CD14-positive monocyte (primary cell): ENCODE measurements at regions not wholly inside any gene's neighbourhood (a gene's known extent, or its start where the extent isn't known, plus 50 kb on each side); places are given as distances from the start of the nearest gene placed in this dataset.

ENCODE experiments used
- DNase-seq, 3 donors: peaks; one replicate each; pipeline ENCODE4 v3.0.0-alpha.2; 2011 to 2022
- H2AFZ ChIP-seq: 2 replicates; pipeline ENCODE4 v1.6.0; 2012; ENCODE audit warnings: mild to moderate bottlenecking, low read depth, low read length, inconsistent platforms; ENCODE audit not compliant: insufficient read depth, poor library complexity, severe bottlenecking
- H3K27ac ChIP-seq, 2 donors: 1 replicate in 1 of 2; 2 replicates in 1 of 2; pipeline ENCODE4 v1.5.1; 2012 to 2013; ENCODE audit warnings: low read length in 2 of 2, control low read depth in 1 of 2, inconsistent platforms in 1 of 2, low read depth in 1 of 2, mild to moderate bottlenecking in 1 of 2
- H3K27me3 ChIP-seq, 2 donors: one replicate each; pipeline versions ENCODE4 v1.6.0 to v1.6.1; 2011 to 2013; ENCODE audit warnings: low read length in 2 of 2; ENCODE audit not compliant: control insufficient read depth in 2 of 2, insufficient read depth in 2 of 2
- H3K36me3 ChIP-seq, 2 donors: replicated peaks in 1 of 2; 1 replicate in 1 of 2; 2 replicates in 1 of 2; pipeline versions ENCODE4 v1.5.1 to v1.6.1; 2012 to 2013; ENCODE audit warnings: low read length in 2 of 2, control low read depth in 1 of 2, inconsistent platforms in 1 of 2, mild to moderate bottlenecking in 1 of 2; ENCODE audit not compliant: insufficient read depth in 2 of 2, control insufficient read depth in 1 of 2
- H3K4me1 ChIP-seq, 2 donors: 1 replicate in 1 of 2; 2 replicates in 1 of 2; pipeline versions ENCODE4 v1.5.1 to v1.6.1; 2012 to 2013; ENCODE audit warnings: low read length in 2 of 2, control low read depth in 1 of 2, inconsistent platforms in 1 of 2, mild to moderate bottlenecking in 1 of 2, moderate library complexity in 1 of 2; ENCODE audit not compliant: insufficient read depth in 2 of 2, control insufficient read depth in 1 of 2
- H3K4me2 ChIP-seq: replicated peaks from 2 replicates; pipeline ENCODE3; 2012; ENCODE audit warnings: low read length, moderate library complexity, mild to moderate bottlenecking; ENCODE audit not compliant: poor library complexity, severe bottlenecking; ENCODE audit errors: extremely low read depth
- H3K4me3 ChIP-seq, 3 experiments: fragments of 200-600 bp in 1 of 3; sonication (generic) in 1 of 3; replicated peaks in 1 of 3; 1 replicate in 2 of 3; 2 replicates in 1 of 3; pipeline ENCODE4 v1.5.1; 2011 to 2013; ENCODE audit warnings: low read length in 3 of 3, mild to moderate bottlenecking in 3 of 3, control low read depth in 2 of 3, low read depth in 2 of 3, inconsistent platforms in 1 of 3, moderate library complexity in 1 of 3
- H3K79me2 ChIP-seq: 2 replicates; pipeline ENCODE4 v1.6.0; 2012; ENCODE audit warnings: mild to moderate bottlenecking, control low read depth, inconsistent platforms, low read length, moderate library complexity; ENCODE audit not compliant: insufficient read depth
- H3K9ac ChIP-seq: 2 replicates; pipeline ENCODE4 v1.6.0; 2017; ENCODE audit warnings: low read length, mild to moderate bottlenecking; ENCODE audit not compliant: insufficient read depth, poor library complexity, severe bottlenecking
- H3K9me3 ChIP-seq, 2 donors: replicated peaks in 1 of 2; 1 replicate in 1 of 2; 2 replicates in 1 of 2; pipeline versions ENCODE4 v1.5.1 to v1.6.1; 2012 to 2013; ENCODE audit warnings: low read length in 2 of 2, control low read depth in 1 of 2; ENCODE audit not compliant: control insufficient read depth in 1 of 2, insufficient read depth in 1 of 2
- H4K20me1 ChIP-seq: 2 replicates; pipeline ENCODE4 v1.6.0; 2012; ENCODE audit warnings: mild to moderate bottlenecking, low read length, control low read depth, moderate library complexity; ENCODE audit not compliant: insufficient read depth
- H3K27ac Mint-ChIP-seq, 7 donors: one replicate each; pipeline ENCODE4 v1.8.0; 2020; ENCODE audit warnings: mild to moderate bottlenecking in 7 of 7, mixed read lengths in 7 of 7, moderate library complexity in 6 of 7, inconsistent platforms in 2 of 7
- H3K27me3 Mint-ChIP-seq, 3 donors: one replicate each; pipeline ENCODE4 v1.8.0; 2021 to 2022; ENCODE audit warnings: low read depth in 3 of 3, mild to moderate bottlenecking in 3 of 3, mixed read lengths in 3 of 3, moderate library complexity in 3 of 3, inconsistent platforms in 1 of 3
- H3K36me3 Mint-ChIP-seq, 2 donors: one replicate each; pipeline ENCODE4 v1.8.0; 2020; ENCODE audit warnings: mixed read lengths in 2 of 2, inconsistent platforms in 1 of 2, mild to moderate bottlenecking in 1 of 2
- H3K4me1 Mint-ChIP-seq: one replicate; pipeline ENCODE4 v1.8.0; 2020; ENCODE audit warnings: mild to moderate bottlenecking, mixed read lengths
- H3K4me3 Mint-ChIP-seq, 2 donors: one replicate each; pipeline ENCODE4 v1.8.0; 2020; ENCODE audit warnings: mild to moderate bottlenecking in 2 of 2, mixed read lengths in 2 of 2, moderate library complexity in 1 of 2
- H3K9me3 Mint-ChIP-seq, 7 donors: one replicate each; pipeline ENCODE4 v1.8.0; 2020 to 2022; ENCODE audit warnings: mixed read lengths in 7 of 7, mild to moderate bottlenecking in 6 of 7, moderate library complexity in 6 of 7, inconsistent platforms in 2 of 7
- CTCF ChIP-seq: fragments of 200-600 bp; IDR thresholded peaks from one replicate; pipeline ENCODE4 v1.8.0; 2022; ENCODE audit warnings: antibody characterized with exemption, mild to moderate bottlenecking
- whole genome bisulfite sequencing: methylation state at CpG from one replicate; pipeline ENCODE4 v1.1.5; 2013; ENCODE audit warnings: missing lambda C conversion rate; ENCODE audit not compliant: insufficient coverage; 5-methylcytosine and 5-hydroxymethylcytosine counted together
- intact Hi-C, 2 donors: fragments of 100-400 bp; cut with micrococcal nuclease; formaldehyde crosslinking; loops; one replicate each; pipeline versions ENCODE4 v1.15.0 to v1.15.1; 2023

GRCh38 chr6:169339025-169339424, 85.4 kb upstream of the THBS2 start:
- Histone ChIP-seq H3K4me2 (no peak overlapping the region), H3K9me3 (peaks cover 0 to 11% of the 10 kb centered on the region in 2 donors), H3K4me1 (no peaks in the 10 kb centered on the region), H2AFZ (no peak overlapping the region), H3K36me3 (no peaks in the 10 kb centered on the region), H4K20me1 (no peaks in the 10 kb centered on the region), H3K9ac (no peak overlapping the region), H3K79me2 (no peaks in the 10 kb centered on the region), H3K4me3 (no peak overlapping the region), H3K27ac (no peak overlapping the region), H3K27me3 (no peaks in the 10 kb centered on the region)
- Mint-ChIP-seq H3K36me3 (no peaks in the 10 kb centered on the region), H3K27me3 (peaks cover 10 to 12% (median 12%) of the 10 kb centered on the region in 3 donors), H3K4me3 (no peak overlapping the region), H3K27ac (no peak overlapping the region), H3K9me3 (peaks cover 0 to 12% (median 6%) of the 10 kb centered on the region in 7 donors), H3K4me1 (no peaks in the 10 kb centered on the region)
- no peak for TF ChIP-seq CTCF
- DNase-seq = no peak
- WGBS = 91% methylated on average over 9 of the region's 9 CpGs
- intact Hi-C loops = no loop called here

GRCh38 chr6:169337886-169338445, 84.3 kb upstream of the THBS2 start:
- H3K4me1 ChIP-seq = no peaks in the 10 kb centered on the region
- 82% methylated on average over 9 of the region's 11 CpGs for WGBS
- no peak overlapping the region for H2AFZ ChIP-seq

More at GRCh38 chr6:169337886-169338445, 84.3 kb upstream of the THBS2 start:
- Histone ChIP-seq H3K4me3 (no peak overlapping the region), H3K9ac (no peak overlapping the region), H3K4me2 (no peak overlapping the region), H4K20me1 (no peaks in the 10 kb centered on the region), H3K79me2 (no peaks in the 10 kb centered on the region), H3K27ac (no peak overlapping the region), H3K36me3 (no peaks in the 10 kb centered on the region), H3K9me3 (peaks cover 0 to 11% of the 10 kb centered on the region in 2 donors), H3K27me3 (no peaks in the 10 kb centered on the region)
- Mint-ChIP-seq H3K27me3 (peaks cover 10 to 12% (median 11%) of the 10 kb centered on the region in 3 donors), H3K9me3 (peaks cover 0 to 12% (median 6%) of the 10 kb centered on the region in 7 donors), H3K4me3 (no peak overlapping the region), H3K27ac (no peak overlapping the region), H3K4me1 (no peaks in the 10 kb centered on the region), H3K36me3 (no peaks in the 10 kb centered on the region)
- intact Hi-C loops = no loop called here
- TF ChIP-seq CTCF = no peak
- no peak for DNase-seq
